CD4-positive, alpha-beta T cell treated with Interleukin-12 subunit alpha and Interleukin-12 subunit beta, for 1 hour (primary cell): ENCODE measurements at regions not wholly inside any gene's neighbourhood (a gene's known extent, or its start where the extent isn't known, plus 50 kb on each side); places are given as distances from the start of the nearest gene placed in this dataset.
A peak's percentile ranks its signal among the peaks of the same experiment; 100 is the strongest.
"Not testable (repeated sequence)": the region's sequence is repeated elsewhere in the genome, so short reads cannot be mapped to it uniquely, and the experiment has no call there.

Experiments used
- DNase-seq: peaks from one replicate; pipeline ENCODE4 v3.0.0-alpha.2; 2020

GRCh38 chr9:22170556-22170955 lies 161.5 kb upstream of the CDKN2B start:
- no peak for DNase-seq

GRCh38 chr9:22170990-22171670 lies 162.0 kb upstream of the CDKN2B start:
- no peak for DNase-seq

GRCh38 chr9:22171691-22172090 lies 162.6 kb upstream of the CDKN2B start:
- no peak for DNase-seq

DNA sequence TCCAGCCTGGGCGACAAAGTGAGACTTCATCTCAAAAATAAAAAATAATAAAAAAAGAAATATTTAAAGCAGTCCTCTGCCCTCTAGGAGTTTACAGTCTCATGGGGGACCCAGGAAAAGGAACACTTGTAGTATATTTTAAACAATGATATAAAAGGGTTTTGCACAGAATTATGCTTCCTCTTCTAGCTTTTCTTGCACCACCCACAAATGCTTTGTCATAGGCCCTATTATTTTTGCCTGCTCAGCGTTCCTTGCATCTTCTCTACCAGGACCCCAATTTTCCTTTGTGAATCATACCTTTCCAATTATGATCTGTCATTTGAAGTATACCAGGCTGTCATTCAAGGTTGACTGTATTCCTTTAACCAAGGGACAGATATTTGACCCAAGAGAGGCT lies 164.8 kb upstream of the CDKN2B start:
- DNase-seq: no peak

GRCh38 chr9:22175972-22176545 lies 167.0 kb upstream of the CDKN2B start:
- DNase-seq: peak; percentile 2

- not testable (repeated sequence) for DNase-seq
Observed at GRCh38 chr9:22181021-22181420, 171.9 kb upstream of the CDKN2B start.

- no peak for DNase-seq
Observed at GRCh38 chr9:22189471-22189870, 180.4 kb upstream of the CDKN2B start.

- DNase-seq: not testable (repeated sequence)
Observed at GRCh38 chr9:22197000-22197399, 187.9 kb upstream of the CDKN2B start.

GRCh38 chr9:22198681-22199080 lies 189.6 kb upstream of the CDKN2B start:
- no peak for DNase-seq

GRCh38 chr9:22201256-22201655 lies 192.2 kb upstream of the CDKN2B start:
- no peak for DNase-seq

GRCh38 chr9:22203371-22204138 lies 194.4 kb upstream of the CDKN2B start:
- DNase-seq: no peak

DNA sequence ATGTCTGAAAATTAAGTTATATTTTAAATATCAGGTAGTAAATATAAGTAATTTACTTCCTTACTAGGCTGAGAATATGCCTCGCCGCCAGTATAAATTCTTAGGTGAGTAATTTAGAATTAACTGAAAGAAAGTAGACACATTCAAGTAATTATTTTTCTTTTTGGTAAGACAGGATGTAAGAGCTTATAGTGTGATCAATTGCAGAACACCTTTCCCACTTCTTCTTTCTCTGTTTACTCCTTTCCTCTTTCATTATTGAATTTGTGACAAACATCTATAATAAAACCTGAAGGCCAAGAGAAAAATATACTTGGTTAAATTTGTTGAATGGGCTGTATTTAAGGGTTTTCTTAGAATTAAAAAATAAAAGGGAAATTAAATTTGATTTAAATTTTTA lies 195.1 kb upstream of the CDKN2B start:
- DNase-seq: no peak

- DNase-seq: no peak
Observed at GRCh38 chr9:22206833-22207232, 197.7 kb upstream of the CDKN2B start.

- peak; percentile 1 for DNase-seq
Observed at GRCh38 chr9:22208846-22209585, 199.9 kb upstream of the CDKN2B start.

DNA sequence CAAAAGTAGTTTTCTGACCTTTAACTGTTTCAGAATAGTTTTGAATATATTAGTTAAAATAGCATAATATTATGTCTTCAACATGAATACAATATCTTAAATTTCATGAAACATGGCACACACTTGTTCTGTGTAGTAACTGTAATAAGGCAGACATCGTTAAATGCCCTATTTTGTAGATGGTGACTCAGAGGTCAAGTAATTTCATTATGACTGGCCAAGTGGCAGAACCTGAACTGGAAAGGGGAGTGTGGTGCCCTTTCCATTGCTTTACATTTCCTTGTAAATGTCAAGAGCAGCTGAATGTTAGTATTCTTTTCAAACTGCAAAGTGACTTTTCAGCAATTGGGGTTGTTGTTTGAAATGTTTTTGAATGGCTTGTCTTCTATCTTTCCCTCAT lies 201.2 kb upstream of the CDKN2B start:
- no peak for DNase-seq

DNA sequence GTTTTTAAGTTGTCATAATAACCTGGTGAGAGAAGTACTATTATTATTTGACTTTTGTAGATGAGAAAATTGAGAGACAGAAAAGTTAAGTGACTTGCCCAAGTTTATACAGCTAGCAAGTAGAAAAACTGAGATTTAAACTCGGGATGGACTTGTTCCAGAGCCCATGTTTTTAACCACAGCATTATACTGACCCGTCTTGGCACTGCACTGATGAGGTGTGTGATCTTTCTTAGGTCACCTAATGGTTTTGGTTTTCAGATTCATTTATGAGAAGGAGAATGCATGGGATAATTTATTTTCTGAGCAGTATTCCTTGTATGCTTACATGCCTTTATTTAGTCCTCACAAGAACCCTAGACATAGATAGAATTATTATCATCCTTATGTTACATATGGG lies 201.8 kb upstream of the CDKN2B start:
- no peak for DNase-seq

- no peak for DNase-seq
Observed at GRCh38 chr9:22211588-22212360, 202.7 kb upstream of the CDKN2B start.

DNA sequence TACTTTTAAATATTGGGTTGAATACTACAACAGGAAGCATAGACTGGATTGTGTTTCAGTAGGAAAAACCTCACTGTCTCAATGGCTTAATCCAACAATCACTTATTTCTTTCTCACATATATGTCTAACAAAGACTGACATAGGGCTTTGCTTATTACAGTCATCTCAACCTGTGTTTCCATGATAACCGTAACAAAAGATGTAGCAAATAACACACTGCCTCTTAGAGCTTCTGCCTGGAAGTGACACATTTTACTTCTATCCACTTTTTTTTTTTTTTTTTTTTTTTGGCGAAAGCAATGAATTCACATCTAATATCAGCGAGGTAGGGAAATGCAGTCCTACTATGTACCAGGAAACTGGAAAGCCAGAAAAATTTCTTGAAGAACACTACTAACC lies 204.9 kb upstream of the CDKN2B start:
- no peak for DNase-seq

DNA sequence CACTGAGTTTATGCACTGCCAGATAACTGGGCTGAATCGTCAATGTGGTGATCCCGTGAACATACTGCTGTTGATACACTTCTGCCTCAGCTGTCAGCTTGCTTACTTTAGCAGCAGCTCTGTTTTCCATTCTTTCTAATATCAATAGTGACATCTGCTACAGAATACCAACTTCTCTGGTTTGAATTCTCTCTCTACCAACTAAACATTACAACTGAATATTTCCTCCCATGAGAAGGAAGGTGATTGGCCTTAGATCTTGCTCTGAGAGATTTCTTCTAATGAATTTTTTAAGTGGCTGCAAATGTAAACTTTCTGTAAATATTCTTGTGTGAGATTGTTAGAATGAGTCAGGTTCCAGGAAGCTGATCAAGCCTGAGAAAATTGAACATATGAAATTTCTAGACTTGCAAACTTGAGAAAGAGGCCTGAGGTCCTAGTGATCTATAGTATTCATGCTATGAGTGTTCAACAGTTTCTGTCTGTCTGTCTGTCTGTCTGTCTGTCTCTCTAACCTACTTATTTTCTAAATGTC lies 205.5 kb upstream of the CDKN2B start:
- DNase-seq: no peak

- no peak for DNase-seq
Observed at GRCh38 chr9:22215521-22215920, 206.4 kb upstream of the CDKN2B start.

- no peak for DNase-seq
Observed at GRCh38 chr9:22216730-22217172, 207.6 kb upstream of the CDKN2B start.

- DNase-seq: no peak
Observed at GRCh38 chr9:22217254-22217653, 208.1 kb upstream of the CDKN2B start.
